C4-2B (cell line): ENCODE measurements at regions not wholly inside any gene's neighbourhood (a gene's known extent, or its start where the extent isn't known, plus 50 kb on each side); places are given as distances from the start of the nearest gene placed in this dataset.

Source experiments
- ZFX ChIP-seq: fragments of 450-650 bp; IDR thresholded peaks from 2 replicates; pipeline ENCODE4 v1.6.1; 2017
- TF ChIP-seq, protein P1 (sequence below): fragments of 450-650 bp; conservative IDR thresholded peaks from 2 replicates; pipeline ENCODE4 v1.5.1; 2017; ENCODE audit warnings: mild to moderate bottlenecking

DNA sequence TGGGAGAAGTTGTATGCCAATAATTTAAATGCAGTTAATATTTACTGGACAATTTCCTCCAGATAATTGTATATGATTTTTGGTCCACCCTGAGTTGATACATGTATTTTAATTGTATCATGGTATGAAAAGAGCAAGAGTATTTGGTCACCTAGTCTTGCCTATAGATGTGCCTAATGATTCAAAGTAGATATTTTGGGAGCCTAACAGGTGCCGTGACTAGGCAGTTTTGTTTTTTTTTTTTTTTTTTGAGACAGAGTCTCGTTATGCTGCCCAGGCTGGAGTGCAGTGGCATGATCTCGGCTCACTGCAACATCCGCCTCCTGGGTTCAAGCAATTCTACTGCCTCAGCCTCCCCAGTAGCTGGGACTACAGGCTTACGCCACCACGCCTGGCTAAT, 59.3 kb upstream of the ATRNL1 start:
- TF ChIP-seq, protein P1, sequence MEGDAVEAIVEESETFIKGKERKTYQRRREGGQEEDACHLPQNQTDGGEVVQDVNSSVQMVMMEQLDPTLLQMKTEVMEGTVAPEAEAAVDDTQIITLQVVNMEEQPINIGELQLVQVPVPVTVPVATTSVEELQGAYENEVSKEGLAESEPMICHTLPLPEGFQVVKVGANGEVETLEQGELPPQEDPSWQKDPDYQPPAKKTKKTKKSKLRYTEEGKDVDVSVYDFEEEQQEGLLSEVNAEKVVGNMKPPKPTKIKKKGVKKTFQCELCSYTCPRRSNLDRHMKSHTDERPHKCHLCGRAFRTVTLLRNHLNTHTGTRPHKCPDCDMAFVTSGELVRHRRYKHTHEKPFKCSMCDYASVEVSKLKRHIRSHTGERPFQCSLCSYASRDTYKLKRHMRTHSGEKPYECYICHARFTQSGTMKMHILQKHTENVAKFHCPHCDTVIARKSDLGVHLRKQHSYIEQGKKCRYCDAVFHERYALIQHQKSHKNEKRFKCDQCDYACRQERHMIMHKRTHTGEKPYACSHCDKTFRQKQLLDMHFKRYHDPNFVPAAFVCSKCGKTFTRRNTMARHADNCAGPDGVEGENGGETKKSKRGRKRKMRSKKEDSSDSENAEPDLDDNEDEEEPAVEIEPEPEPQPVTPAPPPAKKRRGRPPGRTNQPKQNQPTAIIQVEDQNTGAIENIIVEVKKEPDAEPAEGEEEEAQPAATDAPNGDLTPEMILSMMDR = no peak
- no peak for TF ChIP-seq ZFX
